Panc1 (cell line): ENCODE measurements at regions not wholly inside any gene's neighbourhood (a gene's known extent, or its start where the extent isn't known, plus 50 kb on each side); places are given as distances from the start of the nearest gene placed in this dataset.

ENCODE experiments used
- CTCF ChIP-seq: fragments of 450-650 bp; IDR thresholded peaks from 2 replicates; pipeline ENCODE4 v1.5.1; 2017; ENCODE audit warnings: mild to moderate bottlenecking
- POLR2AphosphoS5 ChIP-seq: IDR thresholded peaks from 2 replicates; pipeline ENCODE4 v1.6.1; 2012; ENCODE audit warnings: mild to moderate bottlenecking, low read depth, low read length, moderate library complexity
- SIN3A ChIP-seq: IDR thresholded peaks from 2 replicates; pipeline ENCODE4 v1.6.1; 2012; ENCODE audit warnings: low read depth, mild to moderate bottlenecking, low read length, moderate library complexity, borderline replicate concordance; ENCODE audit not compliant: insufficient read depth

- TF ChIP-seq CTCF (no peak), SIN3A (no peak), POLR2AphosphoS5 (no peak)
Observed at GRCh38 chr3:94811836-94812235, 749.0 kb downstream of the NSUN3 start.
